ENCODE measurements at regions not wholly inside any gene's neighbourhood (a gene's known extent, or its start where the extent isn't known, plus 50 kb on each side); places are given as distances from the start of the nearest gene placed in this dataset.

- Histone ChIP-seq H3K4me2 (ENCODE audit: low read length) (no peak overlapping the region), H3K9me2 (replicated peaks; ENCODE audit: control insufficient read depth, low read length) (no peaks in the 10 kb centered on the region), H3K4me1 (ENCODE audit: control insufficient read depth, low read length) (no peaks in the 10 kb centered on the region), H3F3A (ENCODE audit: control insufficient read depth, insufficient read depth) (no peaks in the 10 kb centered on the region), H3K27me3 (ENCODE audit: control insufficient read depth, low read length) (no peaks in the 10 kb centered on the region), H4K20me1 (ENCODE audit: control insufficient read depth, insufficient read depth, low read depth, low read length) (no peaks in the 10 kb centered on the region), H3K9me3 (ENCODE audit: control insufficient read depth, insufficient read depth, low read length) (no peaks in the 10 kb centered on the region), H3K36me3 (ENCODE audit: control insufficient read depth, low read length) (no peaks in the 10 kb centered on the region), H3K79me2 (ENCODE audit: control insufficient read depth, low read length) (no peaks in the 10 kb centered on the region), H3K4me3 (ENCODE audit: low read length) (no peak overlapping the region), H3K27ac (ENCODE audit: low read depth, low read length) (no peak overlapping the region)
- TF ChIP-seq CTCF (IDR thresholded peaks at IDR 0.05; ENCODE audit: low read depth, low read length, poor library complexity, severe bottlenecking) (no peak), EZH2phosphoT487 (IDR thresholded peaks at IDR 0.05; ENCODE audit: borderline replicate concordance, low read length) (no peak)
Observed at GRCh38 chr12:60666895-60667294, 1071.1 kb downstream of the SLC16A7 start.

GRCh38 chr12:60672949-60673348, 1077.1 kb downstream of the SLC16A7 start:
- no peaks in the 10 kb centered on the region for H3K9me3 ChIP-seq (ENCODE audit: control insufficient read depth, insufficient read depth, low read length)
- no peaks in the 10 kb centered on the region for H3K4me1 ChIP-seq (ENCODE audit: control insufficient read depth, low read length)
- H3K4me2 ChIP-seq (ENCODE audit: low read length), result no peak overlapping the region
- TF ChIP-seq EZH2phosphoT487 (IDR thresholded peaks at IDR 0.05; ENCODE audit: borderline replicate concordance, low read length) (no peak), CTCF (IDR thresholded peaks at IDR 0.05; ENCODE audit: low read depth, low read length, poor library complexity, severe bottlenecking) (no peak)
- H3K79me2 ChIP-seq (ENCODE audit: control insufficient read depth, low read length), result no peaks in the 10 kb centered on the region
- no peaks in the 10 kb centered on the region for H3F3A ChIP-seq (ENCODE audit: control insufficient read depth, insufficient read depth)
- no peak overlapping the region for H3K4me3 ChIP-seq (ENCODE audit: low read length)
- no peaks in the 10 kb centered on the region for H3K36me3 ChIP-seq (ENCODE audit: control insufficient read depth, low read length)
- no peaks in the 10 kb centered on the region for H4K20me1 ChIP-seq (ENCODE audit: control insufficient read depth, insufficient read depth, low read depth, low read length)
- H3K9me2 ChIP-seq (replicated peaks; ENCODE audit: control insufficient read depth, low read length), result no peaks in the 10 kb centered on the region
- H3K27me3 ChIP-seq (ENCODE audit: control insufficient read depth, low read length), result no peaks in the 10 kb centered on the region
- no peak overlapping the region for H3K27ac ChIP-seq (ENCODE audit: low read depth, low read length)

GRCh38 chr12:60684988-60685655, 1089.3 kb downstream of the SLC16A7 start:
- Histone ChIP-seq H3K36me3 (ENCODE audit: control insufficient read depth, low read length) (no peaks in the 10 kb centered on the region), H3K4me3 (ENCODE audit: low read length) (no peak overlapping the region), H3K79me2 (ENCODE audit: control insufficient read depth, low read length) (no peaks in the 10 kb centered on the region), H4K20me1 (ENCODE audit: control insufficient read depth, insufficient read depth, low read depth, low read length) (no peaks in the 10 kb centered on the region), H3F3A (ENCODE audit: control insufficient read depth, insufficient read depth) (no peaks in the 10 kb centered on the region), H3K27ac (ENCODE audit: low read depth, low read length) (no peak overlapping the region), H3K4me1 (ENCODE audit: control insufficient read depth, low read length) (no peaks in the 10 kb centered on the region), H3K9me3 (ENCODE audit: control insufficient read depth, insufficient read depth, low read length) (no peaks in the 10 kb centered on the region), H3K27me3 (ENCODE audit: control insufficient read depth, low read length) (no peaks in the 10 kb centered on the region), H3K4me2 (ENCODE audit: low read length) (no peak overlapping the region), H3K9me2 (replicated peaks; ENCODE audit: control insufficient read depth, low read length) (no peaks in the 10 kb centered on the region)
- TF ChIP-seq EZH2phosphoT487 (IDR thresholded peaks at IDR 0.05; ENCODE audit: borderline replicate concordance, low read length) (no peak), CTCF (IDR thresholded peaks at IDR 0.05; ENCODE audit: low read depth, low read length, poor library complexity, severe bottlenecking) (no peak)

Measured in DOHH2 (cell line).